Activated CD8-positive, alpha-beta T cell treated with anti-CD3 and anti-CD28 coated beads for 36 hours (primary cell): ENCODE measurements at regions not wholly inside any gene's neighbourhood (a gene's known extent, or its start where the extent isn't known, plus 50 kb on each side); places are given as distances from the start of the nearest gene placed in this dataset.
"Not testable (repeated sequence)": the region's sequence is repeated elsewhere in the genome, so short reads cannot be mapped to it uniquely, and the experiment has no call there.

Experiments used
- ATAC-seq: fragments of 200-7000 bp; cut with Tn5 transposase; one replicate; pipeline ENCODE4 v1.10.0; 2021; ENCODE audit warnings: mild to moderate bottlenecking, moderate library complexity
- CTCF ChIA-PET: fragments of 350-600 bp; sonication (Branson Sonifier 250); formaldehyde crosslinking; loops from one replicate; lab custom pipeline; 2021; ENCODE audit warnings: antibody characterized with exemption; lab: Charles Lee
- POLR2A ChIA-PET: fragments of 350-600 bp; sonication (Branson Sonifier 250); formaldehyde crosslinking; loops from one replicate; lab custom pipeline; 2021; ENCODE audit warnings: antibody characterized with exemption; lab: Charles Lee
- DNase-seq: peaks from one replicate; pipeline ENCODE4 v3.0.0-alpha.2; 2020
- H3K27ac Mint-ChIP-seq: one replicate; pipeline ENCODE4 v1.8.0; 2021; ENCODE audit warnings: mild to moderate bottlenecking, mixed read lengths
- H3K27me3 Mint-ChIP-seq: one replicate; pipeline ENCODE4 v1.8.0; 2021; ENCODE audit warnings: mixed read lengths
- H3K36me3 Mint-ChIP-seq: one replicate; pipeline ENCODE4 v1.8.0; 2021; ENCODE audit warnings: low read depth, mixed read lengths
- H3K4me1 Mint-ChIP-seq: one replicate; pipeline ENCODE4 v1.8.0; 2021; ENCODE audit warnings: low read depth, mixed read lengths
- H3K4me3 Mint-ChIP-seq: one replicate; pipeline ENCODE4 v1.8.0; 2021; ENCODE audit warnings: mild to moderate bottlenecking, moderate library complexity, mixed read lengths
- H3K9me3 Mint-ChIP-seq: one replicate; pipeline ENCODE4 v1.8.0; 2021; ENCODE audit warnings: mixed read lengths
- CTCF ChIP-seq: fragments of 200-600 bp; IDR thresholded peaks from one replicate; pipeline ENCODE4 v1.8.0; 2022; ENCODE audit warnings: antibody characterized with exemption, mild to moderate bottlenecking
- intact Hi-C: fragments of 100-400 bp; cut with micrococcal nuclease; formaldehyde crosslinking; loops from one replicate; pipeline ENCODE4 v1.10.0; 2022

GRCh38 chr17:36690190-36690589 is 88.8 kb downstream of the MRM1 start:
- ATAC-seq (no peak), DNase-seq (no peak)
- no peak for TF ChIP-seq CTCF
- H3K9me3 Mint-ChIP-seq = no peaks in the 10 kb centered on the region
- H3K4me3 Mint-ChIP-seq = no peak overlapping the region
- POLR2A ChIA-PET = no interaction called here
- H3K36me3 Mint-ChIP-seq = no peaks in the 10 kb centered on the region
- no peaks in the 10 kb centered on the region for H3K27me3 Mint-ChIP-seq
- intact Hi-C loops = no loop called here
- H3K4me1 Mint-ChIP-seq = no peaks in the 10 kb centered on the region
- H3K27ac Mint-ChIP-seq = no peak overlapping the region
- CTCF ChIA-PET = no interaction called here

GRCh38 chr17:36691606-36692005 is 90.2 kb downstream of the MRM1 start:
- POLR2A ChIA-PET = no interaction called here
- DNase-seq (no peak), ATAC-seq (no peak)
- intact Hi-C loops = no loop called here
- no peaks in the 10 kb centered on the region for H3K4me1 Mint-ChIP-seq
- no peaks in the 10 kb centered on the region for H3K27me3 Mint-ChIP-seq
- no peak overlapping the region for H3K27ac Mint-ChIP-seq
- CTCF ChIA-PET = no interaction called here
- no peak overlapping the region for H3K4me3 Mint-ChIP-seq
- H3K9me3 Mint-ChIP-seq = no peaks in the 10 kb centered on the region
- TF ChIP-seq CTCF = no peak
- no peaks in the 10 kb centered on the region for H3K36me3 Mint-ChIP-seq

GRCh38 chr17:36695082-36695481 is 93.7 kb downstream of the MRM1 start:
- DNase-seq (no peak), ATAC-seq (no peak)
- ChIA-PET CTCF (no interaction called here), POLR2A (no interaction called here)
- no peak overlapping the region for H3K27ac Mint-ChIP-seq
- no peaks in the 10 kb centered on the region for H3K36me3 Mint-ChIP-seq
- peaks cover 9% of the 10 kb centered on the region for H3K27me3 Mint-ChIP-seq
- no peak for TF ChIP-seq CTCF
- no peaks in the 10 kb centered on the region for H3K9me3 Mint-ChIP-seq
- intact Hi-C loops = no loop called here
- no peaks in the 10 kb centered on the region for H3K4me1 Mint-ChIP-seq
- H3K4me3 Mint-ChIP-seq = no peak overlapping the region

- POLR2A ChIA-PET, H3K9me3 Mint-ChIP-seq, H3K27me3 Mint-ChIP-seq, DNase-seq, H3K4me1 Mint-ChIP-seq, intact Hi-C loops, ATAC-seq, H3K36me3 Mint-ChIP-seq, H3K27ac Mint-ChIP-seq, H3K4me3 Mint-ChIP-seq: not testable (repeated sequence)
- CTCF ChIA-PET = interaction anchor here (1.0 kb wide), 1 partner anchor 67 kb away, joined by 4 read pairs; no protein-coding TSS in a partner anchor
These were observed 94.3 kb downstream of the MRM1 start for GRCh38 chr17:36695710-36696109.

- DNase-seq = no peak
- Mint-ChIP-seq H3K27ac (no peak overlapping the region), H3K9me3 (no peaks in the 10 kb centered on the region), H3K4me1 (no peaks in the 10 kb centered on the region), H3K4me3 (no peak overlapping the region), H3K27me3 (peaks cover 16% of the 10 kb centered on the region), H3K36me3 (no peaks in the 10 kb centered on the region)
- TF ChIP-seq CTCF = no peak
- intact Hi-C loops = no loop called here
- ChIA-PET POLR2A (no interaction called here), CTCF (interaction anchor here (1.0 kb wide), 1 partner anchor 68 kb away, joined by 4 read pairs; no protein-coding TSS in a partner anchor)
- ATAC-seq = no peak
These were observed 95.4 kb downstream of the MRM1 start for GRCh38 chr17:36696805-36697204.
